Sigmoid colon (tissue), 6 donors: ENCODE measurements at regions not wholly inside any gene's neighbourhood (a gene's known extent, or its start where the extent isn't known, plus 50 kb on each side); places are given as distances from the start of the nearest gene placed in this dataset.

Experiments used
- DNase-seq: peaks from one replicate; pipeline ENCODE4 v3.0.0-alpha.2; 2019
- H3K27ac ChIP-seq, 4 donors: fragments of 200-600 bp; sonication (generic); one replicate each; pipeline ENCODE4 v1.5.1; 2016 to 2019; ENCODE audit warnings: mild to moderate bottlenecking in 1 of 4
- H3K27me3 ChIP-seq, 3 donors: fragments of 200-600 bp; sonication (generic); one replicate each; pipeline ENCODE4 v1.5.1; 2019; ENCODE audit warnings: mild to moderate bottlenecking in 1 of 3
- H3K36me3 ChIP-seq, 4 donors: fragments of 200-600 bp; sonication (generic); one replicate each; pipeline ENCODE4 v1.5.1; 2016 to 2019
- H3K4me1 ChIP-seq, 4 donors: fragments of 200-600 bp; sonication (generic); one replicate each; pipeline ENCODE4 v1.5.1; 2017 to 2019
- H3K4me3 ChIP-seq, 4 donors: fragments of 200-600 bp; sonication (generic); one replicate each; pipeline ENCODE4 v1.5.1; 2017 to 2019; ENCODE audit warnings: mild to moderate bottlenecking in 2 of 4, moderate library complexity in 1 of 4
- H3K9me3 ChIP-seq, 4 donors: fragments of 200-600 bp in 3 of 4; sonication (generic) in 3 of 4; one replicate each; pipeline versions ENCODE4 v1.5.1 to v1.6.1; 2013 to 2019
- CTCF ChIP-seq, 4 experiments: fragments of 450-650 bp in 3 of 4; fragments of 200-600 bp in 1 of 4; IDR thresholded peaks; one replicate each; pipeline ENCODE4 v1.5.1; 2016 to 2019; ENCODE audit warnings: antibody characterized with exemption in 4 of 4, mild to moderate bottlenecking in 3 of 4, moderate library complexity in 2 of 4
- EP300 ChIP-seq, 4 donors: sonication (generic); formaldehyde crosslinking; IDR thresholded peaks; one replicate each; pipeline ENCODE4 v1.6.1; 2017; ENCODE audit warnings: antibody characterized with exemption in 4 of 4
- POLR2A ChIP-seq, 2 donors: fragments of 450-650 bp; IDR thresholded peaks; one replicate each; pipeline ENCODE4 v1.6.1; 2016; ENCODE audit warnings: antibody characterized with exemption in 2 of 2, mild to moderate bottlenecking in 2 of 2, moderate library complexity in 2 of 2
- POLR2AphosphoS5 ChIP-seq, 4 donors: sonication (generic); formaldehyde crosslinking; IDR thresholded peaks; one replicate each; pipeline ENCODE4 v1.6.1; 2017; ENCODE audit warnings: antibody characterized with exemption in 4 of 4
- WGBS, 2 donors: extraction: QIAGEN DNeasy Blood & Tissue Kit; methylation state at CpG; one replicate each; pipeline ENCODE4 v1.1.7; 2013; 5-methylcytosine and 5-hydroxymethylcytosine counted together
- intact Hi-C: fragments of 100-400 bp; cut with DNase I; formaldehyde crosslinking; loops from one replicate; pipeline ENCODE4 v1.15.1; 2023
- donor health status: healthy with polysubstance abuse.
- donor health status: healthy.

- no peaks in the 10 kb centered on the region for H3K4me1 ChIP-seq
- WGBS, 2 donors, result 0% methylated on average over 1 of the region's 1 CpG
Observed at GRCh38 chr4:180898305-180898704, 1344.9 kb upstream of the TENM3 start.

GRCh38 chr4:180900781-180901180 lies 1342.4 kb upstream of the TENM3 start:
- intact Hi-C loops, result no loop called here
- no peaks in the 10 kb centered on the region for H3K27me3 ChIP-seq
- WGBS, 2 donors, result 88 to 89% methylated on average over 4 of the region's 4 CpGs
- no peaks in the 10 kb centered on the region for H3K4me1 ChIP-seq
- H3K36me3 ChIP-seq, result no peaks in the 10 kb centered on the region
- no peak overlapping the region for H3K4me3 ChIP-seq
- no peak overlapping the region for H3K27ac ChIP-seq
- H3K9me3 ChIP-seq, result no peaks in the 10 kb centered on the region
- no peak for DNase-seq
- TF ChIP-seq POLR2A (IDR thresholded peaks at IDR 0.05) (no peak), POLR2AphosphoS5 (IDR thresholded peaks at IDR 0.05) (no peak), CTCF (IDR thresholded peaks at IDR 0.05) (no peak), EP300 (IDR thresholded peaks at IDR 0.05) (no peak)

More at GRCh38 chr4:180898305-180898704, 1344.9 kb upstream of the TENM3 start:
- no peaks in the 10 kb centered on the region for H3K9me3 ChIP-seq
- TF ChIP-seq EP300 (IDR thresholded peaks at IDR 0.05), result no peak
- no peak for TF ChIP-seq POLR2A (IDR thresholded peaks at IDR 0.05)
- no peak for TF ChIP-seq POLR2AphosphoS5 (IDR thresholded peaks at IDR 0.05)
- TF ChIP-seq CTCF (IDR thresholded peaks at IDR 0.05), result no peak
- no peaks in the 10 kb centered on the region for H3K36me3 ChIP-seq
- no peaks in the 10 kb centered on the region for H3K27me3 ChIP-seq
- intact Hi-C loops, result no loop called here
- H3K27ac ChIP-seq, result no peak overlapping the region
- DNase-seq, result no peak
- no peak overlapping the region for H3K4me3 ChIP-seq

- TF ChIP-seq POLR2AphosphoS5 (IDR thresholded peaks at IDR 0.05) (no peak), EP300 (IDR thresholded peaks at IDR 0.05) (no peak), CTCF (IDR thresholded peaks at IDR 0.05) (no peak), POLR2A (IDR thresholded peaks at IDR 0.05) (no peak)
- Histone ChIP-seq H3K9me3 (no peaks in the 10 kb centered on the region), H3K27ac (no peak overlapping the region), H3K36me3 (no peaks in the 10 kb centered on the region), H3K4me1 (no peaks in the 10 kb centered on the region), H3K27me3 (no peaks in the 10 kb centered on the region), H3K4me3 (no peak overlapping the region)
- no peak for DNase-seq
- intact Hi-C loops, result no loop called here
- WGBS, 2 donors, result 68 to 79% methylated on average over 1 of the region's 1 CpG
Observed at GRCh38 chr4:180909279-180909678, 1333.9 kb upstream of the TENM3 start.

- WGBS, 2 donors, result 70 to 74% methylated on average over 1 of the region's 1 CpG
- no peak for DNase-seq
- TF ChIP-seq CTCF (IDR thresholded peaks at IDR 0.05), result no peak
- no peak for TF ChIP-seq EP300 (IDR thresholded peaks at IDR 0.05)
- no peak for TF ChIP-seq POLR2A (IDR thresholded peaks at IDR 0.05)
- no peak for TF ChIP-seq POLR2AphosphoS5 (IDR thresholded peaks at IDR 0.05)
- Histone ChIP-seq H3K36me3 (no peaks in the 10 kb centered on the region), H3K4me1 (no peaks in the 10 kb centered on the region), H3K27me3 (no peaks in the 10 kb centered on the region), H3K9me3 (no peaks in the 10 kb centered on the region), H3K27ac (no peak overlapping the region), H3K4me3 (no peak overlapping the region)
- intact Hi-C loops, result no loop called here
Observed at GRCh38 chr4:180913750-180914149, 1329.5 kb upstream of the TENM3 start.

GRCh38 chr4:180923486-180923885 lies 1319.7 kb upstream of the TENM3 start:
- Histone ChIP-seq H3K27ac (no peak overlapping the region), H3K4me1 (no peaks in the 10 kb centered on the region), H3K4me3 (no peak overlapping the region), H3K27me3 (no peaks in the 10 kb centered on the region), H3K36me3 (no peaks in the 10 kb centered on the region), H3K9me3 (no peaks in the 10 kb centered on the region)
- intact Hi-C loops, result no loop called here
- no peak for DNase-seq
- no peak for TF ChIP-seq CTCF (IDR thresholded peaks at IDR 0.05)
- no peak for TF ChIP-seq POLR2A (IDR thresholded peaks at IDR 0.05)
- TF ChIP-seq EP300 (IDR thresholded peaks at IDR 0.05), result no peak
- TF ChIP-seq POLR2AphosphoS5 (IDR thresholded peaks at IDR 0.05), result no peak
